Stimulated activated naive CD4-positive, alpha-beta T cell treated with Interleukin-2 at 50 U/mL for 16 hours (primary cell): ENCODE measurements at regions not wholly inside any gene's neighbourhood (a gene's known extent, or its start where the extent isn't known, plus 50 kb on each side); places are given as distances from the start of the nearest gene placed in this dataset.
"Not testable (repeated sequence)": the region's sequence is repeated elsewhere in the genome, so short reads cannot be mapped to it uniquely, and the experiment has no call there.

ENCODE experiments used
- DNase-seq: peaks from one replicate; lab custom pipeline; 2025; lab: John Stamatoyannopoulos, UW

GRCh38 chr4:118504927-118505326, 152.1 kb upstream of the PRSS12 start:
- not testable (repeated sequence) for DNase-seq

GRCh38 chr4:118505491-118505890, 152.7 kb upstream of the PRSS12 start:
- DNase-seq, result not testable (repeated sequence)

GRCh38 chr4:118512870-118513269, 160.1 kb upstream of the PRSS12 start:
- DNase-seq, result not testable (repeated sequence)

GRCh38 chr4:118514332-118514731, 161.5 kb upstream of the PRSS12 start:
- not testable (repeated sequence) for DNase-seq

- DNase-seq, result not testable (repeated sequence)
These were observed 163.3 kb upstream of the PRSS12 start for GRCh38 chr4:118516107-118516506.

- DNase-seq, result not testable (repeated sequence)
These were observed 155.1 kb upstream of the METTL14 start for GRCh38 chr4:118530107-118530506.

GRCh38 chr4:118531947-118532346, 153.2 kb upstream of the METTL14 start:
- DNase-seq, result not testable (repeated sequence)

- DNase-seq, result not testable (repeated sequence)
These were observed 149.4 kb upstream of the METTL14 start for GRCh38 chr4:118535788-118536187.

- DNase-seq, result not testable (repeated sequence)
These were observed 145.6 kb upstream of the METTL14 start for GRCh38 chr4:118539412-118540077.

- DNase-seq, result not testable (repeated sequence)
These were observed 128.6 kb upstream of the METTL14 start for GRCh38 chr4:118556576-118556975.

- DNase-seq, result no peak
These were observed 127.8 kb upstream of the METTL14 start for GRCh38 chr4:118557298-118557851.

GRCh38 chr4:118558188-118558587, 127.0 kb upstream of the METTL14 start:
- DNase-seq, result not testable (repeated sequence)

GRCh38 chr4:118561559-118561958, 123.6 kb upstream of the METTL14 start:
- DNase-seq, result not testable (repeated sequence)

- not testable (repeated sequence) for DNase-seq
These were observed 119.1 kb upstream of the METTL14 start for GRCh38 chr4:118566003-118566513.

- not testable (repeated sequence) for DNase-seq
These were observed 112.2 kb upstream of the METTL14 start for GRCh38 chr4:118572991-118573390.

GRCh38 chr4:118574251-118574913, 110.8 kb upstream of the METTL14 start:
- DNase-seq, result not testable (repeated sequence)

GRCh38 chr4:118575057-118575456, 110.1 kb upstream of the METTL14 start:
- DNase-seq, result not testable (repeated sequence)

GRCh38 chr4:118575726-118576125, 109.5 kb upstream of the METTL14 start:
- DNase-seq, result not testable (repeated sequence)

- DNase-seq, result not testable (repeated sequence)
These were observed 108.4 kb upstream of the METTL14 start for GRCh38 chr4:118576709-118577219.

- DNase-seq, result no peak
These were observed 100.2 kb upstream of the METTL14 start for GRCh38 chr4:118585015-118585414.

- DNase-seq, result no peak
These were observed 98.8 kb upstream of the METTL14 start for GRCh38 chr4:118586357-118586790.

- no peak for DNase-seq
These were observed 97.9 kb upstream of the METTL14 start for GRCh38 chr4:118587116-118587831.
